Parathyroid adenoma (tissue), 2 donors: ENCODE measurements at regions not wholly inside any gene's neighbourhood (a gene's known extent, or its start where the extent isn't known, plus 50 kb on each side); places are given as distances from the start of the nearest gene placed in this dataset.

Experiments
- H2AFZ ChIP-seq: fragments of 300-600 bp; sonication (generic); one replicate; pipeline ENCODE4 v1.7.0; 2017; ENCODE audit warnings: antibody characterized with exemption, mild to moderate bottlenecking
- H3K27ac ChIP-seq: fragments of 300-600 bp; sonication (generic); one replicate; pipeline ENCODE4 v1.7.0; 2017
- H3K27me3 ChIP-seq: fragments of 300-600 bp; sonication (generic); one replicate; pipeline ENCODE4 v1.7.0; 2017; ENCODE audit warnings: low read length; ENCODE audit not compliant: control insufficient read depth, insufficient read depth
- H3K36me3 ChIP-seq: fragments of 300-600 bp; sonication (generic); one replicate; pipeline ENCODE4 v1.7.0; 2017; ENCODE audit warnings: low read length; ENCODE audit not compliant: control insufficient read depth, insufficient read depth
- H3K4me1 ChIP-seq: fragments of 300-600 bp; sonication (generic); one replicate; pipeline ENCODE4 v1.7.0; 2017; ENCODE audit warnings: control low read depth
- H3K4me2 ChIP-seq: fragments of 300-600 bp; sonication (generic); one replicate; pipeline ENCODE4 v1.7.0; 2017; ENCODE audit warnings: low read length
- H3K4me3 ChIP-seq: fragments of 300-600 bp; sonication (generic); one replicate; pipeline ENCODE4 v1.7.0; 2017; ENCODE audit warnings: low read depth, low read length
- H3K79me2 ChIP-seq: fragments of 300-600 bp; sonication (generic); one replicate; pipeline ENCODE4 v1.7.0; 2017; ENCODE audit warnings: control low read depth
- H3K9ac ChIP-seq: fragments of 300-600 bp; sonication (generic); one replicate; pipeline ENCODE4 v1.7.0; 2017; ENCODE audit warnings: mild to moderate bottlenecking
- H3K9me3 ChIP-seq: fragments of 300-600 bp; sonication (generic); one replicate; pipeline ENCODE4 v1.7.0; 2017; ENCODE audit warnings: low read length; ENCODE audit not compliant: control insufficient read depth
- CTCF ChIP-seq: fragments of 300-600 bp; sonication (generic); IDR thresholded peaks from one replicate; pipeline ENCODE4 v1.7.0; 2017; ENCODE audit warnings: antibody characterized with exemption, mild to moderate bottlenecking
- donor health status: primary hyperparathyroidism.

GRCh38 chr17:65430209-65430833 lies 131.1 kb downstream of the AXIN2 start:
- no peak overlapping the region for H3K9ac ChIP-seq
- H3K27me3 ChIP-seq: no peaks in the 10 kb centered on the region
- no peak overlapping the region for H3K27ac ChIP-seq
- H3K4me1 ChIP-seq: no peaks in the 10 kb centered on the region
- no peak overlapping the region for H3K4me2 ChIP-seq
- H3K36me3 ChIP-seq: no peaks in the 10 kb centered on the region
- H3K4me3 ChIP-seq: no peak overlapping the region
- H3K79me2 ChIP-seq: no peaks in the 10 kb centered on the region
- TF ChIP-seq CTCF: no peak
- H3K9me3 ChIP-seq: no peaks in the 10 kb centered on the region
- H2AFZ ChIP-seq: no peak overlapping the region

GRCh38 chr17:65423346-65424140 lies 137.9 kb downstream of the AXIN2 start:
- H3K9ac ChIP-seq: no peak overlapping the region
- H2AFZ ChIP-seq: no peak overlapping the region
- H3K27me3 ChIP-seq: no peaks in the 10 kb centered on the region
- H3K4me1 ChIP-seq: no peaks in the 10 kb centered on the region
- H3K4me3 ChIP-seq: no peak overlapping the region
- no peaks in the 10 kb centered on the region for H3K79me2 ChIP-seq
- TF ChIP-seq CTCF: no peak
- H3K9me3 ChIP-seq: no peaks in the 10 kb centered on the region
- no peak overlapping the region for H3K4me2 ChIP-seq
- no peaks in the 10 kb centered on the region for H3K36me3 ChIP-seq
- no peak overlapping the region for H3K27ac ChIP-seq

GRCh38 chr17:65418622-65419021 lies 142.8 kb downstream of the AXIN2 start:
- Histone ChIP-seq H3K9me3 (no peaks in the 10 kb centered on the region), H3K4me1 (no peaks in the 10 kb centered on the region), H3K4me2 (no peak overlapping the region), H3K36me3 (no peaks in the 10 kb centered on the region), H3K79me2 (no peaks in the 10 kb centered on the region), H3K4me3 (no peak overlapping the region), H3K27ac (no peak overlapping the region), H3K27me3 (no peaks in the 10 kb centered on the region), H3K9ac (no peak overlapping the region), H2AFZ (no peak overlapping the region)
- no peak for TF ChIP-seq CTCF

GRCh38 chr17:65417406-65418221 lies 143.8 kb downstream of the AXIN2 start:
- Histone ChIP-seq H2AFZ (no peak overlapping the region), H3K27ac (no peak overlapping the region), H3K27me3 (no peaks in the 10 kb centered on the region), H3K4me2 (no peak overlapping the region), H3K9ac (no peak overlapping the region), H3K36me3 (no peaks in the 10 kb centered on the region), H3K9me3 (no peaks in the 10 kb centered on the region), H3K4me3 (no peak overlapping the region), H3K79me2 (no peaks in the 10 kb centered on the region), H3K4me1 (no peaks in the 10 kb centered on the region)
- no peak for TF ChIP-seq CTCF
